ENCODE measurements at regions not wholly inside any gene's neighbourhood (a gene's known extent, or its start where the extent isn't known, plus 50 kb on each side); places are given as distances from the start of the nearest gene placed in this dataset.
"Not testable (repeated sequence)": the region's sequence is repeated elsewhere in the genome, so short reads cannot be mapped to it uniquely, and the experiment has no call there.

DNA sequence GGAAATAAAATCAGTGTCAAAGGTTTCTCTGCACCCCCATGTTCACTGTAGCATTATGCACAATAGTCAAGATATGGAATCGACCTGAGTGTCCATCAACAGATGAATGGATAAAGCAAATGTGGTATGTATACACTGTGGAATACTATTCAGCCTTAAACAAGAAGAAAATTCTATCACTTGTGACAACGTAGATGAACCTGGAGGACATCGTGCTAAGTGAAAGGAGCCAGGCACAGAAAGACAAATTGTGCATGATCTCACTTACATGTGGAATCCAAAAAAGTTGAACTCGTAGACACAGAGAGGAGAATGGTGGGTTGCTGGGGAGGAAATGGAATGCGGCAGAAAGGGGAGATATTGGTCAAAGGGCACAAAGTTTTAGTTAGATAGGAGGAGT, 136.3 kb upstream of the ESR1 start:
- no peak for FAIRE-seq
- no peak for DNase-seq (ENCODE audit: insufficient read length, low spot score)

DNA sequence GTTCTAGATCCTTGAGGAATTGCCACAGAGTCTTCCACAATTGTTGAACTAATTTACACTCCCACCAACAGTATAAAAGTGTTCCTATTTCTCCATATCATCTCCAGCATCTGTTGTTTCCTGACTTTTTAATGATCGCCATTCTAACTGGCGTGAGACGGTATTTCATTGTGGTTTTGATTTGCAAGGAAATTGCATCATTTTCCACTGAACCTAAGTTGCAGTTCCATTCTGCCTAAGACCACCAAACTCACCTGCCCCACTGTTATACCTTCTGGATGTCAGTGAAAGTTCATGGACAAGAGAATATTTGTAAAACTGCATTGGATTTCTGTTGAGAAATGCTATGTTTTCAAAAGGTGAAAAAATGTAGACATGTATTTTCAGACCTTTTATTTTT, 132.9 kb upstream of the ESR1 start:
- no peak for FAIRE-seq
- no peak for DNase-seq (ENCODE audit: insufficient read length, low spot score)

DNA sequence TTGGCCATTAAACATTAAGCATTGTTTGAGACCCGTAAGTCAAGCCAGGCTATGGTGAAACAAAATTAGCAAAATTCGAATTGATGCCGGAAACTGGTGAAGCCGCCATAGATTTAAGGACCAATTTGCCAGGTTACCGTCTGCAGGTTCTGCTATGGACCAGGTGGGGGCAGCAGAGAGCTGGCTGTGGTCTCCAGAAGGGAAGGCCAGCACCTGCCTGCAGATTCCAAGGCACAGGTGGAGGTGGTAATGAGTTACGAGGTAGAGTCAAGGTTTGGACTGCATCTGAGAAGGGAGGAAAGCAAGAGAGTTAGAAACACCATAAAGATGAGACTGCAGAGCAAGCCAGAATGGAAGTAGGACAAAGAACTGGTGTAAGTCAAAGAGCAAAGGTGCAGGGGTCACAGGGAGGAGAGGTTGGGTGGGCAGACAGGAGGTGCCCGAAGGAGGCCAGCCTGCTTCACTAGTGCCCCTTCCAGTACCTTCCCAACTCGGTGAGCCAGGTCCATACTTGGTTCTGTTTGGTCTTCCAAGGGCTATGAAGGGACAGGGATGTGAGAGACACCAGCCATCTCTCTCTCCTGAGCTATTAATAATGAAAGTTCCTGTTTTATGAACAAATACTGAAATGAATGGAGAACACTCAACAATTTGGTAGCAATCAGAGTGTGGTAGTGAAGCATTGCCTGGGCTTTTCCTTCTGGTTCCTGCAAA, 131.6 kb upstream of the ESR1 start:
- DNase-seq (ENCODE audit: insufficient read length, low spot score) (peak; percentile 30), FAIRE-seq (no peak)

DNA sequence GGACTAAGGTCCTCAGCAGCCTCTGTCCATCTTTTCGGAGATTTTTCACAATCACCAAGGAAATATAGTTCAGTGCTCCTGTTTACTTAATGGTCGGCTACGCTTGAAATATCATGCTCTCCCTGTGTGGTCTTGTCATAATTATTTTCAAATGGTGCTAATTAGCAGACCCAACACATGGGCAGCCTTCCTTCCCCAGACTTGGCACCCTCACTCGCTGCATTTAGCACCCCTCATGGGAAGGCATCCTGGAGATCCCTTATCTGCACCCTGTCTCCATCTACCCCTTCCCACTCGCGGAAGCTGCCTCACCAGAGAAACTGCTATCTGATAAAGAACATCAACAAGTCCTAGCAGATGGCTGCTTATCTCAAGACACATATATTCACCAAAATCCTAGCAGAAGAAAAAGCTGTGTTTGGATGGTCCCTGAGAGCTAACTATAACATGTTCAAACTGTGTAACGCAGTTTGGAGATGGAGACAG, 131.0 kb upstream of the ESR1 start:
- no peak for FAIRE-seq
- no peak for DNase-seq (ENCODE audit: insufficient read length, low spot score)

DNA sequence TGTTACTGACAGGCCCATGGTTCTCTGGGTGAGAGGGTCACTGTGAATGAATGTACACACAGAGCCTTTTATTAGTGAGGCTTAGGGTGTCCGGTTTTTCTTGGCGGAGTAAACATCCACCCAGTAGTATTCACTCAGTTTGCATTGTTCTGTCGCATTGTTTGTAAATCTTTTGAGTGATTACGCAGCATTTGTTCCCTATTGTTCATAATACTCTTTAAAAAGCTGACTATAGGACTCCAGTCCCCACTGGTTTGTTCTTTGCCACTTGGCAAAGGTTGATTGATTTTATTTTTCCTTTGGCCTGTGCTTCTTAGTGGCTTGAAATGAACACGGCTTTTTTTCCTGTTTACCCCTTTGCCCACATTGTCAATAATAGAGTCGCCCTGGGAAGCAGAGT, 130.1 kb upstream of the ESR1 start:
- FAIRE-seq, result no peak
- no peak for DNase-seq (ENCODE audit: insufficient read length, low spot score)

DNA sequence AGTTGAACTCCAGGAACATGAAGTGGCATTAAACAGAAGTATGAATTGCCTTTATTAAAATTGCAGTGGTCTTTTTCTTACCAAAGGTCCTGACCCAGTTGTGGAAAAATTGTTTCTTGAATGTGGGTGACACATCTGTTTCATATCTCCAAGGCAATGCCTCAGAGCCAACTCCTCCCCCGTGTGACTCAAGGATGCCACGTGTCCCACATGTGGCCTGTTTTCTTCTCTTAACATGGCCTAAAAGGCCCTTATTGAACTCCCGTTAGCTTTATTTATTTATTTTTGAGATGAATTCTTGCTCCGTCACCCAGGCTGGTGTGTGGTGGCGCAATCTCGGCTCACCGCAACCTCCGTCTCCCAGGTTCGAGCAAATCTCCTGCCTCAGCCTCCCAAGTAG, 128.4 kb upstream of the ESR1 start:
- DNase-seq (ENCODE audit: insufficient read length, low spot score), result no peak

DNA sequence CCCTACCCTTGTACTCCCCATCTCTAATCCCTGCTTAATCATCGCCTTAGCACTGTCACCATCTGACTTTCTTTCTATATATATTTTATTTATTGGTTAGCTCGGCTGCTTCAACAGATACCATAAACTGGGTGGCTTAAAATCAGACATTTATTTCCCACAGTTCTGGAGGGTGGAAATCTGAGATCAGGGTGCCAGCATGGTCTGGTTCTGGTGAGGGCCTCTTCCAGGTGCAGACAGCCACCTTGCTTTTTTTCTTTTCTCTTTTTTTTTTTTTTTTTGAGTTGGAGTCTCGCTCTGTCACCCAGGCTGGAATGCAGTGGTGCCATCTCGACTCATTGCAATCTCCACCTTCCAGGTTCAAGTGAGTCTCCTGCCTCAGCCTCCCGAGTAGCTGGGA, 127.5 kb upstream of the ESR1 start:
- FAIRE-seq (no peak), DNase-seq (ENCODE audit: insufficient read length, low spot score) (no peak)

More for the DNA sequence above, 128.4 kb upstream of the ESR1 start:
- no peak for FAIRE-seq

DNA sequence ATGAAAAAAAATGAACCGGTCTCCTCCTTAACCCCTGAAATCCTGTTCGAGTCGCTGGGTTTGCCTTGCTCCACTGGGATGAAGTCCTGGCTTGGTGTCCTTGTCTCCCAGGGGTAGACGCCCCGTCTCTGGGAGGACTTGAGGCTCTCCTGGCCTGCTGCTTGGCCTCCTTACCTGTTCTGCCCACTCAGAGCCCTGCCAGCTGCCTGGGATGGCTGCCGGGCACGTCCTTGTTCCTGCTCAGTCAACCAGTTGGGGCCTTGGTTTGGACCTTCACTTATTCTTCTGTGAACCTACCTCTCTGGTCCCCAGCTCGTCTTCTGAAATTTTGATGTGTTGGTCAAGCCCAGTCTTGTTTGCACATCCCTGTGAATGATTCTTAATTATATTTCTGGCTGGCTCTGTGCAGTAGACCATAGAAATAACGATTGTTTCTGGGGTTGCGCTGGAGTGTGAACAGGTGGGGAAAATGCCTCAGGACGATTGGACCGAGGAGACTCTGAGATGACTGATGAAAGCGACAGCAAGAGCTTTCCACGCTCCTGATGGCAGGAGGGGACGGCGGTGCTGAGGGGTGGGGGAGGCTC, 126.5 kb upstream of the ESR1 start:
- FAIRE-seq, result no peak

DNA sequence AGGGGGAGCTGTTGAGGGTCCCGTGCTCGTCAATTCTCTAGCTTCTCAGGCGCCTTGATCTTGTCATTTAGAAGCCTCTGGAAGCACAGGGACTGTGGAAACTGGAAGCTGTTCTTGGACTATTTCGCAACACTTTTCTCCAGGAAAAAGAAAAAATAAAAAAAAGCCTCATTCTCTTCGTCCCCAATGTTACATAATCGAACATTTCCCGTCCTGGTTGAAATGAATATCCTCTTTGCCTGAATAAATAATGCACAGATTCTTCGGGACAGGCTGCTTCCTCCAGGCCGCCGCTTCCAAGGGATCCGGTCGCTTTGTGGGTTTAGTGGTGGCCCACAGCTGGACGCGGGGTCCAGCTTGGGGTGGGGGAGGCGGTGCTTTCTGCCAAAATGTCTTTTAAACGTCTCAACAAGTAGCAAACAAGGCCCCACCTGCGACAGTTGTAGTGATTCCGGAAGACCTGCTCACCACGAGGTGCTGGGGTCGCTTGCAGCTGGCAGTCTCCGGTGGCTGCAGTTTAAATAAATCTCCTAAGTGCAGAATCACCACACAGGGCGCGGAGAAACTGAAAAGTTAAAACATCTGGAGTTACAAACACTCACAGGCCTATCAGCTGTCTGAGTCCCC, 125.9 kb upstream of the ESR1 start:
- no peak for DNase-seq (ENCODE audit: insufficient read length, low spot score)
- FAIRE-seq, result no peak

More for the DNA sequence above, 126.5 kb upstream of the ESR1 start:
- DNase-seq (ENCODE audit: insufficient read length, low spot score), result no peak

DNA sequence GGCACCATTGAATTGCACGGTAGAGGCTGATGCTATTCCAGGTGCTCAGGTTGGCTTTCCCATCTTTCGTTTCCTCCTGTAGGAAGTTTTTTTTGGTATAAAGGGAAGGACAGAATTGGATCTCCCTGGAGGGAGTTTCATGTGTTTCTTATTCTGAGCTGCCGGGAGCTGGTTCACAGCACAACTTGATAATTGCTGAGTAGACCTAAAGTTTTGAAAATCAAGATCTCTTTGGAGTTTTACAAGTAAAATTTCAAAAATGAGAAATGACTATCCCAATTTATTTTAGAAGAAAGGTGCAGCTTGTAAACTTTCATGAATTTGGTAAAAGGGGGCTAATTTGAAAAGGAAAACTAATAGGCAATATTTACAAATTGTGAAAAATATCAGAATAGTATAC, 125.2 kb upstream of the ESR1 start:
- FAIRE-seq, result no peak

DNA sequence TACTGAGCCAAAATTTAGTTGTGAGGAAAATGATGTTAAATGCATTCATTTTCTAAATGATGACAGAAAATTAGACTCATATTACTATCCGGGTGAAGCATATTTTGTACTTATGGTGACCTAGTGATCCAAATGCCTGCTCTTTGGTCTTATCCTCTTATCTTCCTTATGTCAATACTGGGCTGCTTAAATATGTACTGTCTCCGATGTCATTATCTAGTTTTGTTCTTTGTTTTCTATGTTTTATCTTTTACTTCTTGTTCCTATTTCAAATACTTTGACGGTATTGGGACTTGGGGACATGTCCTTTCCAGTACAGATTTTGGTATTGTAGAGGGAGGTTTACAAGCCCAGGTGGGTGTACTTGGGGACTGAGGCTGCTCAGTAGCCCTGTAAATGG, 124.6 kb upstream of the ESR1 start:
- FAIRE-seq (no peak), DNase-seq (ENCODE audit: insufficient read length, low spot score) (no peak)

More for the DNA sequence above, 125.2 kb upstream of the ESR1 start:
- DNase-seq (ENCODE audit: insufficient read length, low spot score), result no peak

DNA sequence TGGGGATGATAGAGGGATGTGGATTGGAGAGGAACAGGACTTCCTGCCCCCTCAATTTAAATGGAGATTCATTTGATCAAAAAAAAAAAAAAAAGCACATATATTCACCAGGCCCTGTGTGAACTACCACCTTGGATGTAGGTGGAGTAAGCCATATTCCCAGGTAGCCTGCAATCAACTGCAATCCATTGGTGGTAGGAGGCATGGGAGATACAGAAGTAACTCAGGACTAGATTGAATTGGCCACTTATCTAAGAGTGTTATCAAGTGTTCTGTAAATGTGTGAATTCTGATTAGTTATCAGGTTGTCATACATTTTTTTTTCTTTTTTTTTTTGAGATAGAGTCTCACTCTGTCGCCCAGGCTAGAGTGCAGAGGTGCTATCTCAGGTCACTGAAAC, 124.1 kb upstream of the ESR1 start:
- no peak for DNase-seq (ENCODE audit: insufficient read length, low spot score)
- no peak for FAIRE-seq

DNA sequence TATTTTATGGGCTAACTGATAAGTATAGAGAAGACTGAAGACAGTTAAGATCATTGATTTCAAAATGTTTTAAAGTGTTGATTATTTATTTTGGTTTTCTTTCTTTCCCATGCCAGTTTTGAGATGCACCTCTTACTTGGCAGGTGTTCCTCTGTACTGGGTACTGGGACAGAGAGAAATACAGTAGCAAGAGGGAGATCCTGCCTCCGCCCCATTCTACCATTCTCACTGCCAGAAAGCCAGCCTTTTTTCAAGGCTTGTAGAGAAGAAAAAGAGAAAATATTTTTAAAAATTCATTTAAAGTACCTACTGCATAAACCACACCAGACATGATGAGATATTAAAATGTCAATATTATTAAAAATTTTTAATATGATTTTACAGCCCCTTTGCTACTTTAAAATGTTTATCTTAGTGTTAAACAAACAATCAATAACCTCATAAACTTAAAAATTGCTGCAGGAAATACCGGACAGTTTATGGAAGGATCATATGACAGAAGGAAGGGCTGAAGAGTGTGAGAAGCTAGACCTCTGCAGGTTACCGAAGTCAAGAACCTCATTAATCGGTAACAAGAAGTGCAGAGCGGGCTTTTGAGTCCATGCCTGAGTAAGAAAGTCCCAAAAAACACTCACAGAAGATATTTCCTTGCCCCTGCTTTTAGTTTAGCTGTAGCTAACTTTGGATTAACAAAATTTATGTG, 117.8 kb upstream of the ESR1 start:
- no peak for DNase-seq (ENCODE audit: insufficient read length, low spot score)
- no peak for FAIRE-seq

DNA sequence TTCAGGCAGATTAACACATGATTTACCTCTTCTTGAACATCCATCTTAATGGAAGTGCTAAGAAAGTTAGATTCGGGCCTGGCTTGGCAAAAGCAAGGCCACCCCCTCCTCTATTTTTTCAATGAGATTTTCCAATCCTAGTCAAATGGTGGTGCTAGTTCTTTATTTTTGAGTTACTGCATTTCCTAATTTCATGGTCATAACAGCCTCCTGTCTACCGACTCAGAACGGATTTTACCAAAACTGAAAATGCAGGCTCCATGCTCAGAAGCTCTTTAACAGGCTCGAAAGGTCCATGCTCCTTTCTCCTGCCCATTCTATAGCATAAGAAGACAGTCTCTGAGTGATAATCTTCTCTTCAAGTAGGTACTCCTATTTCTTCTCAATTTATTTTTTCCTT, 117.2 kb upstream of the ESR1 start:
- DNase-seq (ENCODE audit: insufficient read length, low spot score), result no peak
- no peak for FAIRE-seq

DNA sequence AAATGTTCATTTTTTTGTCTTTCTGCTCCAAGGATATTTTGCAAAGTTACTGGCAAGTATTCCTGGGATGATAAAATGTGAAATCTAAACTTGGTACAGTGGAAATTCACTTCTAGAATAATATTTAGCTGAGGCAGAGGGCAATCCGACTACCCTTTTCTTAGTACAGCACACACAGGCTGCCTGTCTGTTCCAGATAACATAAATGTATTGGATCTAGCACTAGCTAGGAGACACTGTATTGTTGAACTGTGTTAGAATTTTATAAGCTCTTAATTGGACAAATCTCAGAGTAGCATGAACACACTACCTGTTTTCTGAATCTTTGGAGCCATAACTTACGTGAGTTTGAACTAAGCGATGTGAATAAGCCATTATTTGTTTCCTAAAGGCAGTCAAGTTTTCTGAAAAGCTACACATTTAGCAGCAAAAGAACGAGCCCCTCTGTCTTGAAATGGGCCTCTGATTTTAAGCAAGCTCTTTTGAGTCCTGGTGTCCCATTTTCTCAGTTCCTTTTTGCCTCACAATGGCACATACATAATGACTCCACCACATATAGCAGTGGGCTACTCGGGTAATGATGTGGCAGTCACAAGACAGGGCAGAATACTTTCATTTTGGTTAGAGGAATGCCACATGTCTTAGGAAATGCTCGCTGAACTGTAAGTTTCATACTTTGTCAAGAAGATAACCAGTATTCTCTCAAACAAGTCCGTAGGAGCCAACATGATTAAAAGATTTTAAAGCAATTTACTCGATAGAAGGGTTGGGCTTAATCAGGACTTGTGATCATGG, 116.5 kb upstream of the ESR1 start:
- DNase-seq (ENCODE audit: insufficient read length, low spot score) (no peak), FAIRE-seq (no peak)

DNA sequence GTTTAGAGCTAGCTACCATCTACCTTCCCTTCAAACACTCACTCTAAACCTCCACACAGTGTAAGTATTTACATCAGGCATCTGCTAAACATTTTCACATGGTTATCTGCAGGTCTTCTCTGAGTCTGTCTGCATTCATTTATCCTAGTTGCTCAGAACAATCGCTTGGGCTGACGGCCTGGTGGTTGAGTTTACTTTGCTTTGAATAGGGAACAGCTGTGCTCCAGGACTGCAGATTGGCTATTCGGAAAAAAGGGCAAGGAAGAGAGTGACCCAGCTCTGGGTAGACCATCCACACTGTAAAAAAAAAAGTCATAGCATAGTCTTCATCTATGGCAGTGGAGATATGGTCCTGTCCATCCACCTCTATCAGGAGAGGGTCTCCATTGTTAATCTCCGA, 115.3 kb upstream of the ESR1 start:
- DNase-seq (ENCODE audit: insufficient read length, low spot score) (no peak), FAIRE-seq (no peak)

DNA sequence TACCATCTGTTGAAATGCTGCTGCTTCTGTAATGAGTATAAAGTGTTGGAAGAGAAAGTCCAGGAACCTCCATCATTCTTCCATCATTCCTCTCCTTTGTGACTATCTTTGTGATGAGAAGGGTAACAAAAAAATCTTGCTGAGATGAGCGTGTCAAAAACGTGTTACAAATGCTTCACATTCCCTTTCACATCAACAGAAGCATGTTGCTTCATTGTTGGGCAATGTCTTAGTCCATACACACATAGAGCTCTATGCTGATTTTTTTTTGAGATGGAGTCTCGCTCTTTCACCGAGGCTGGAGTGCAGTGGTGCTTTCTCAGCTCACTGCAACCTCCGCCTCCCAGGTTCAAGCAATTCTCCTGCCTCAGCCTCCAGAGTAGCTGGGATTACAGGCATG, 114.1 kb upstream of the ESR1 start:
- FAIRE-seq (no peak), DNase-seq (ENCODE audit: insufficient read length, low spot score) (no peak)

DNA sequence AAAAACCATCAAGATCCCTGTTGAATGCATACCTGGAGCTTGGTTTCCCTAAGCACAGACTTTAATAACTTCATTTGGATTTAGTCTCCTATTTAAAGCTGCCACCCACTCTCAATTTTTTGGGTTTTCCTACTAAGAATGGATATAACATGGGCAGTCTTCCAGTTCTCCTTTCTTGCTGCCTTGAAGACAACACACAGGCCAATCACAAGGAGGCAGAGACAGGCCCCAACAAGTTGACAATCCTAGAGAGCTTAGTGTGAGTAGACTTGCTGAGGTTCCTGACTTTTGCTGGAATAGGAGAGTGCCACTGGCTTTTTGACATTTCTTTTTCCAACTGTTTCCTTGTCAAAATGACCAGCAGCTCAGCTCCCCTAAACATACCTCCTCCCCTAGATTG, 112.3 kb upstream of the ESR1 start:
- FAIRE-seq, result no peak

DNA sequence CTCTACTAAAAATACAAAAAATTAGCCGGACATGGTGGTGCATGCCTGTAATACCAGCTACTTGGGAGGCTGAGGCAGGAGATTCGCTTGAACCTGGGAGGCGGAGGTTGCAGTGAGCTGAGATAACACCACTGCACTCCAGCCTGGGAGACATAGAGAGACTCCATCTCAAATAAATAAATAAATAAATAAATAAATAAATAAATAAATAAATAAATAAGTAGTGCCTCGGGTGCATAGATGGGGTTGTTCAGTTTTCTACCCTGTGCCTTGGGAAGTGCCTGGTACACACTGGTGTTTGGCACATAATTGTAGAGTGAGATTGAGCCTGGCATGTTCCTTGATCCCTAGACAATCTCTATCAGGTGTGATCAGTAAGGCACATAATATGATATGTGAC, 111.2 kb upstream of the ESR1 start:
- not testable (repeated sequence) for FAIRE-seq; DNase-seq (ENCODE audit: insufficient read length, low spot score)

More for the DNA sequence above, 112.3 kb upstream of the ESR1 start:
- no peak for DNase-seq (ENCODE audit: insufficient read length, low spot score)

DNA sequence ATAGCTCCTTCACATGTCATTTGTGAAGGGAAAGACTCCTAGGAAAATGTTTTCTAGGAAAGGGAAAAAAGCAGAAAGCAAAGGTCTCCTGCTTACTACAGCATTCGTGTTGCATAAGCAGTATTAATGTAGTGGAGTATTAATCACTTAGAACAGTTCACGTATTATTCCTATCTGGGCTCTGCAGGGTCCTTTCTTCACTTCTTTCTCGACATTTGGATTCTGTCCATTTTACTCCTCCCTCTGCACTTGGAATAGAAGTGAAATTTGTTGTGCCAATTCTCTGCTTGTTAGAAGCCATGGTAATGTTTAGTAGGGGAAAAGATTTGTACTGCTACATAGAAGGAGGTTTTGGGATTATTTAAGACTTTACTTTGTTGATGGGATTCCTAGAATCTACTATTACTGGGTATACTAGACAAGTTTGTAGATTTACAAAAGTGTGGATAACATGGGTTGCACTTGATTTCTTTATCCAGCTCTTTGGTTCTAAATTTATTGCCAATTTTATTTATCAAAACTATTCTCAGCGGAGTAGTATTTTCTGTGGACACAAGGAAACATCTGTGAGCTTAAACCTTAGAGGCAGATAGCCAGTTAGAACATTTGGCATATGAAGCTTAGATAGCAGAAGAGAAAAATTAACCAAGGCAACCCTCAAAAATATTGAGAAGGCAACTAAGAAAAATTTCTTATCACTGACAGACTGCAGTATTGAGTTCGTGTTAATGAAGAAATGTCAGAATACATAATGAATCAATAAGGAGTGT, 108.4 kb upstream of the ESR1 start:
- DNase-seq (ENCODE audit: insufficient read length, low spot score) (no peak), FAIRE-seq (no peak)
